ENCODE measurements at regions not wholly inside any gene's neighbourhood (a gene's known extent, or its start where the extent isn't known, plus 50 kb on each side); places are given as distances from the start of the nearest gene placed in this dataset.

GRCh38 chr12:58544281-58544680, 376.0 kb downstream of the LRIG3 start:
- Histone ChIP-seq H4K20me1 (ENCODE audit: control insufficient read depth, insufficient read depth, low read depth, low read length) (no peaks in the 10 kb centered on the region), H3K4me1 (ENCODE audit: control insufficient read depth, low read length) (no peaks in the 10 kb centered on the region), H3K9me3 (ENCODE audit: control insufficient read depth, insufficient read depth, low read length) (no peaks in the 10 kb centered on the region), H3K4me3 (ENCODE audit: low read length) (no peak overlapping the region), H3K27ac (ENCODE audit: low read depth, low read length) (no peak overlapping the region), H3K4me2 (ENCODE audit: low read length) (no peak overlapping the region), H3K79me2 (ENCODE audit: control insufficient read depth, low read length) (no peaks in the 10 kb centered on the region), H3K36me3 (ENCODE audit: control insufficient read depth, low read length) (no peaks in the 10 kb centered on the region), H3F3A (ENCODE audit: control insufficient read depth, insufficient read depth) (no peaks in the 10 kb centered on the region), H3K27me3 (ENCODE audit: control insufficient read depth, low read length) (no peaks in the 10 kb centered on the region), H3K9me2 (replicated peaks; ENCODE audit: control insufficient read depth, low read length) (no peaks in the 10 kb centered on the region)
- TF ChIP-seq EZH2phosphoT487 (IDR thresholded peaks at IDR 0.05; ENCODE audit: borderline replicate concordance, low read length) (no peak), CTCF (IDR thresholded peaks at IDR 0.05; ENCODE audit: low read depth, low read length, poor library complexity, severe bottlenecking) (no peak)

- Histone ChIP-seq H4K20me1 (ENCODE audit: control insufficient read depth, insufficient read depth, low read depth, low read length) (no peaks in the 10 kb centered on the region), H3K79me2 (ENCODE audit: control insufficient read depth, low read length) (no peaks in the 10 kb centered on the region), H3K9me3 (ENCODE audit: control insufficient read depth, insufficient read depth, low read length) (no peaks in the 10 kb centered on the region), H3K4me1 (ENCODE audit: control insufficient read depth, low read length) (no peaks in the 10 kb centered on the region), H3K27ac (ENCODE audit: low read depth, low read length) (no peak overlapping the region), H3K4me3 (ENCODE audit: low read length) (no peak overlapping the region), H3K9me2 (replicated peaks; ENCODE audit: control insufficient read depth, low read length) (no peaks in the 10 kb centered on the region), H3K36me3 (ENCODE audit: control insufficient read depth, low read length) (no peaks in the 10 kb centered on the region), H3F3A (ENCODE audit: control insufficient read depth, insufficient read depth) (no peaks in the 10 kb centered on the region), H3K4me2 (ENCODE audit: low read length) (no peak overlapping the region), H3K27me3 (ENCODE audit: control insufficient read depth, low read length) (no peaks in the 10 kb centered on the region)
- TF ChIP-seq EZH2phosphoT487 (IDR thresholded peaks at IDR 0.05; ENCODE audit: borderline replicate concordance, low read length) (no peak), CTCF (IDR thresholded peaks at IDR 0.05; ENCODE audit: low read depth, low read length, poor library complexity, severe bottlenecking) (no peak)
Measured at GRCh38 chr12:58547217-58547616, 373.1 kb downstream of the LRIG3 start.

- Histone ChIP-seq H3K36me3 (ENCODE audit: control insufficient read depth, low read length) (no peaks in the 10 kb centered on the region), H3K27me3 (ENCODE audit: control insufficient read depth, low read length) (no peaks in the 10 kb centered on the region), H3K27ac (ENCODE audit: low read depth, low read length) (no peak overlapping the region), H3K79me2 (ENCODE audit: control insufficient read depth, low read length) (no peaks in the 10 kb centered on the region), H3K4me1 (ENCODE audit: control insufficient read depth, low read length) (no peaks in the 10 kb centered on the region), H3K4me3 (ENCODE audit: low read length) (no peak overlapping the region), H4K20me1 (ENCODE audit: control insufficient read depth, insufficient read depth, low read depth, low read length) (no peaks in the 10 kb centered on the region), H3F3A (ENCODE audit: control insufficient read depth, insufficient read depth) (no peaks in the 10 kb centered on the region), H3K9me3 (ENCODE audit: control insufficient read depth, insufficient read depth, low read length) (no peaks in the 10 kb centered on the region), H3K4me2 (ENCODE audit: low read length) (no peak overlapping the region), H3K9me2 (replicated peaks; ENCODE audit: control insufficient read depth, low read length) (no peaks in the 10 kb centered on the region)
- TF ChIP-seq CTCF (IDR thresholded peaks at IDR 0.05; ENCODE audit: low read depth, low read length, poor library complexity, severe bottlenecking) (no peak), EZH2phosphoT487 (IDR thresholded peaks at IDR 0.05; ENCODE audit: borderline replicate concordance, low read length) (no peak)
Measured at GRCh38 chr12:58548801-58549200, 371.5 kb downstream of the LRIG3 start.

Data from DOHH2 (cell line).